B cell (primary cell): ENCODE measurements at regions not wholly inside any gene's neighbourhood (a gene's known extent, or its start where the extent isn't known, plus 50 kb on each side); places are given as distances from the start of the nearest gene placed in this dataset.

Source experiments
- ATAC-seq: fragments of 200-7000 bp; cut with Tn5 transposase; one replicate; pipeline ENCODE4 v1.10.0; 2021; ENCODE audit warnings: low read depth, mild to moderate bottlenecking, moderate number of reproducible peaks, moderate library complexity
- CTCF ChIA-PET: fragments of 350-600 bp; sonication (Branson Sonifier 250); formaldehyde crosslinking; loops from one replicate; lab custom pipeline; 2021; ENCODE audit warnings: antibody characterized with exemption, inconsistent platforms; lab: Charles Lee
- POLR2A ChIA-PET: fragments of 350-600 bp; sonication (Branson Sonifier 250); formaldehyde crosslinking; loops from one replicate; lab custom pipeline; 2021; ENCODE audit warnings: antibody characterized with exemption; lab: Charles Lee
- DNase-seq: peaks from one replicate; pipeline ENCODE4 v3.0.0; 2013
- H2AFZ ChIP-seq: 2 replicates; pipeline ENCODE4 v1.6.1; 2012; ENCODE audit warnings: mild to moderate bottlenecking, low read depth, low read length; ENCODE audit not compliant: insufficient read depth, poor library complexity, severe bottlenecking
- H3K27ac ChIP-seq, 2 donors: 1 replicate in 1 of 2; 2 replicates in 1 of 2; pipeline ENCODE4 v1.5.1; 2012 to 2013; ENCODE audit warnings: low read length in 2 of 2, mild to moderate bottlenecking in 2 of 2, moderate library complexity in 1 of 2
- H3K27me3 ChIP-seq, 4 experiments: fragments of 200-600 bp in 1 of 4; sonication (generic) in 1 of 4; replicated peaks in 1 of 4; 1 replicate in 2 of 4; 2 replicates in 2 of 4; pipeline versions ENCODE4 v1.6.1 to v1.7.0; 2013 to 2016; ENCODE audit warnings: low read length in 3 of 4, mild to moderate bottlenecking in 2 of 4, mixed read lengths in 1 of 4, moderate library complexity in 1 of 4; ENCODE audit not compliant: insufficient read depth in 4 of 4, control insufficient read depth in 3 of 4; ENCODE audit errors: control extremely low read depth in 1 of 4
- H3K36me3 ChIP-seq, 2 experiments: replicated peaks in 1 of 2; 1 replicate in 1 of 2; 2 replicates in 1 of 2; pipeline versions ENCODE4 v1.6.1 to v1.7.1; 2013; ENCODE audit warnings: low read length in 1 of 2; ENCODE audit not compliant: insufficient read depth in 2 of 2, control insufficient read depth in 1 of 2; ENCODE audit errors: control extremely low read depth in 1 of 2, extremely low read depth in 1 of 2
- H3K4me1 ChIP-seq, 2 donors: fragments of 200-600 bp in 1 of 2; sonication (generic) in 1 of 2; 1 replicate in 1 of 2; 2 replicates in 1 of 2; pipeline versions ENCODE4 v1.5.1 to v1.6.1; 2013 to 2017; ENCODE audit warnings: low read length in 2 of 2; ENCODE audit not compliant: control insufficient read depth in 2 of 2, insufficient read depth in 2 of 2
- H3K4me2 ChIP-seq: replicated peaks from 2 replicates; pipeline ENCODE3; 2012; ENCODE audit warnings: mild to moderate bottlenecking, low read depth, low read length; ENCODE audit not compliant: poor library complexity, severe bottlenecking
- H3K4me3 ChIP-seq, 5 experiments: fragments of 200-600 bp in 1 of 5; sonication (generic) in 1 of 5; 1 replicate in 3 of 5; 2 replicates in 2 of 5; pipeline versions ENCODE4 v1.5.1 to v1.7.0; 2011 to 2016; ENCODE audit warnings: low read length in 4 of 5, mild to moderate bottlenecking in 4 of 5, low read depth in 2 of 5, control low read depth in 1 of 5, moderate library complexity in 1 of 5; ENCODE audit not compliant: insufficient read depth in 1 of 5; ENCODE audit errors: control extremely low read depth in 1 of 5, extremely low read depth in 1 of 5
- H3K79me2 ChIP-seq: fragments of 200-600 bp; sonication (generic); one replicate; pipeline ENCODE4 v1.6.0; 2016; ENCODE audit warnings: low read length; ENCODE audit not compliant: control insufficient read depth, insufficient read depth
- H3K9ac ChIP-seq: fragments of 200-600 bp; sonication (generic); 2 replicates; pipeline ENCODE4 v1.6.1; 2017; ENCODE audit warnings: mild to moderate bottlenecking, low read length, moderate library complexity
- H3K9me3 ChIP-seq, 3 donors: one replicate each; pipeline versions ENCODE4 v1.6.1 to v1.7.1; 2013; ENCODE audit warnings: low read length in 2 of 3; ENCODE audit not compliant: control insufficient read depth in 2 of 3, insufficient read depth in 1 of 3; ENCODE audit errors: control extremely low read depth in 1 of 3
- H4K20me1 ChIP-seq: 2 replicates; pipeline ENCODE4 v1.6.0; 2012; ENCODE audit warnings: mild to moderate bottlenecking, low read length; ENCODE audit not compliant: insufficient read depth, control insufficient read depth, poor library complexity, severe bottlenecking
- H3K27ac Mint-ChIP-seq: one replicate; pipeline ENCODE4 v1.8.0; 2021; ENCODE audit warnings: mixed read lengths
- H3K27me3 Mint-ChIP-seq: one replicate; pipeline ENCODE4 v1.8.0; 2021; ENCODE audit warnings: mixed read lengths
- H3K4me1 Mint-ChIP-seq: one replicate; pipeline ENCODE4 v1.8.0; 2021; ENCODE audit warnings: mixed read lengths
- H3K4me3 Mint-ChIP-seq: one replicate; pipeline ENCODE4 v1.8.0; 2021; ENCODE audit warnings: mixed read lengths
- H3K9me3 Mint-ChIP-seq: one replicate; pipeline ENCODE4 v1.8.0; 2022; ENCODE audit warnings: mixed read lengths; ENCODE audit not compliant: insufficient read depth
- CTCF ChIP-seq: fragments of 200-600 bp; IDR thresholded peaks from one replicate; pipeline ENCODE4 v1.8.0; 2022; ENCODE audit warnings: antibody characterized with exemption, mild to moderate bottlenecking
- EZH2 ChIP-seq: IDR thresholded peaks from 2 replicates; pipeline ENCODE4 v1.6.1; 2012; ENCODE audit warnings: borderline replicate concordance, low read depth, mild to moderate bottlenecking, moderate library complexity, low read length; ENCODE audit not compliant: insufficient read depth, poor library complexity, severe bottlenecking
- WGBS: methylation state at CpG from one replicate; pipeline ENCODE4 v1.1.5; 2013; ENCODE audit warnings: missing lambda C conversion rate; ENCODE audit not compliant: insufficient coverage; 5-methylcytosine and 5-hydroxymethylcytosine counted together
- intact Hi-C: fragments of 100-400 bp; cut with micrococcal nuclease; formaldehyde crosslinking; loops from one replicate; pipeline ENCODE4 v1.10.0; 2022

GRCh38 chr2:164127971-164128527 lies 392.2 kb upstream of the FIGN start:
- Mint-ChIP-seq H3K9me3 (no peaks in the 10 kb centered on the region), H3K4me3 (no peak overlapping the region), H3K27ac (no peak overlapping the region), H3K4me1 (no peaks in the 10 kb centered on the region), H3K27me3 (no peaks in the 10 kb centered on the region)
- ChIA-PET POLR2A (no interaction called here), CTCF (no interaction called here)
- no peak overlapping the region for H3K27ac ChIP-seq
- no peak overlapping the region for H3K4me2 ChIP-seq
- no peak overlapping the region for H2AFZ ChIP-seq
- H4K20me1 ChIP-seq = no peaks in the 10 kb centered on the region
- ATAC-seq = no peak
- H3K4me3 ChIP-seq = no peak overlapping the region
- H3K4me1 ChIP-seq = no peaks in the 10 kb centered on the region
- H3K9me3 ChIP-seq = no peaks in the 10 kb centered on the region
- intact Hi-C loops = no loop called here
- whole genome bisulfite sequencing = 94% methylated on average over 5 of the region's 9 CpGs
- no peak overlapping the region for H3K9ac ChIP-seq
- no peaks in the 10 kb centered on the region for H3K36me3 ChIP-seq
- TF ChIP-seq CTCF (no peak), EZH2 (no peak)
- DNase-seq = no peak
- H3K27me3 ChIP-seq = no peaks in the 10 kb centered on the region
- no peaks in the 10 kb centered on the region for H3K79me2 ChIP-seq

DNA sequence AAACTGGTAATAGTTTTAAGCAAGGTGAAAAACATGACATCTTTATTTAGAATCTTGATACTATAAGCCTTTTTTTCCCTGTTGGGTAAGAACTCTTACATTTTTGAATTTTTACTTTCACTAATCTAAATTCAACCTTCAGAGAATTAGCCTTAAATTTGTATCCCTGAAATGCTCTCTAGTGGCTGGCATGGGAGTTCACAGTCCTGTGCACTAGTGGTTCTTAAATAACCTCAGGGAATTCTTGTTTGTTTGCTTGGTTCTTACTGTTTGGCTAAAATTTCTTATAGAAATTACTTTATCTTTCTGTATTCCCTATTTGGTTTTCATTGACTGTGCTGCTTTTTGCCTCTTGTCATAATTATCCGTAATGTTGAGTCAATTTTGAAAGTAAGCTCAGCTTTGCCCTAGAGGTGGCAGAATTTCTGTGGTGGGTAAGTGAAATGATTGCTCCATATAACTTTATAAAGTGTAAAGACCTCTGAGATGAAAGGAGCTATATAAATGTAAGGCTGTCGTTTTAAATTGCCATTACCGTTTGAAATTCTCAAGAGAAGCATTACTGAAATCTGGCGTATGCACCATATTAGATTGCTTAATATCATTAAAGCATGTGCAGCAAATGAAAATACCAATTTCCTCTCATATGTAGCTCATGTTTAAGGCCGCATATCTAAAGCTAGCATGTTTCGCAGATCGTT lies 391.3 kb upstream of the FIGN start:
- POLR2A ChIA-PET = no interaction called here
- CTCF ChIA-PET = no interaction called here
- intact Hi-C loops = no loop called here
- no peak overlapping the region for H3K27ac ChIP-seq
- H3K36me3 ChIP-seq = no peaks in the 10 kb centered on the region
- H3K9ac ChIP-seq = no peak overlapping the region
- H3K4me1 ChIP-seq = no peaks in the 10 kb centered on the region
- no peaks in the 10 kb centered on the region for H3K4me1 Mint-ChIP-seq
- H3K4me3 ChIP-seq = no peak overlapping the region
- DNase-seq (no peak), ATAC-seq (no peak)
- H3K27ac Mint-ChIP-seq = no peak overlapping the region
- no peaks in the 10 kb centered on the region for H3K79me2 ChIP-seq
- H4K20me1 ChIP-seq = no peaks in the 10 kb centered on the region
- H3K4me2 ChIP-seq = no peak overlapping the region
- WGBS = no CpG with 5 or more reads among the region's 7 CpGs
- H3K27me3 ChIP-seq = no peaks in the 10 kb centered on the region
- no peak for TF ChIP-seq CTCF
- no peak for TF ChIP-seq EZH2
- H2AFZ ChIP-seq = no peak overlapping the region
- H3K9me3 Mint-ChIP-seq = no peaks in the 10 kb centered on the region
- H3K9me3 ChIP-seq = no peaks in the 10 kb centered on the region
- no peaks in the 10 kb centered on the region for H3K27me3 Mint-ChIP-seq
- H3K4me3 Mint-ChIP-seq = no peak overlapping the region
